K562 (cell line): ENCODE measurements at regions not wholly inside any gene's neighbourhood (a gene's known extent, or its start where the extent isn't known, plus 50 kb on each side); places are given as distances from the start of the nearest gene placed in this dataset.

ENCODE experiments used
- ATAC-seq: fragments of 200-7000 bp; cut with Tn5 transposase; 3 replicates; pipeline ENCODE4 v1.9.1; 2020; ENCODE audit warnings: moderate library complexity
- BruUV-seq: library from RNA; stranded (reverse); fragments of 400-500 nt; replicated peaks from 2 replicates; lab custom pipeline; 2021; lab: Mats Ljungman, UMichigan
- CTCF ChIA-PET: fragments of 300-600 bp; formaldehyde crosslinking; extraction: SDS; loops from one replicate; lab custom pipeline; 2021; ENCODE audit warnings: low intra/inter-chr PET ratio; lab: Yijun Ruan, JAX
- POLR2A ChIA-PET: fragments of 300-600, 350-650 bp; sonication (Branson Sonifier 250); formaldehyde crosslinking; extraction: SDS; loops from one replicate; lab custom pipeline; 2021; ENCODE audit warnings: antibody characterized with exemption, inconsistent platforms; lab: Yijun Ruan, JAX
- DNase-seq, 4 experiments: peaks; one replicate each; pipeline versions ENCODE4 v3.0.0 to v3.0.0-alpha.2; 2011 to 2018; ENCODE audit warnings: low spot score in 3 of 4, mixed read lengths in 3 of 4; ENCODE audit errors: extremely low read depth in 1 of 4
- FAIRE-seq: peaks from 2 replicates; lab custom pipeline; 2011; peaks lifted over from hg19 to GRCh38; lab: Jason Lieb, UNC
- H2AFZ ChIP-seq: 2 replicates; pipeline ENCODE4 v1.6.0; 2011; ENCODE audit warnings: low read depth, low read length, control low read depth, inconsistent platforms
- H3K27ac ChIP-seq: fragments of 200-600 bp; 3 replicates; pipeline ENCODE4 v1.8.0; 2011; ENCODE audit warnings: low read depth, mild to moderate bottlenecking, control low read depth, inconsistent platforms, low read length, moderate library complexity, mixed read lengths; ENCODE audit errors: extremely low read depth
- H3K27me3 ChIP-seq, 2 experiments: fragments of 300-600 bp in 1 of 2; 2 replicates in 1 of 2; 3 replicates in 1 of 2; pipeline versions ENCODE4 v1.6.0 to v1.8.0; 2011; ENCODE audit warnings: inconsistent platforms in 2 of 2, low read length in 2 of 2, mild to moderate bottlenecking in 1 of 2, mixed read lengths in 1 of 2, moderate library complexity in 1 of 2; ENCODE audit not compliant: control insufficient read depth in 2 of 2, insufficient read depth in 2 of 2
- H3K36me3 ChIP-seq: fragments of 300-600 bp; 3 replicates; pipeline ENCODE4 v1.8.0; 2011; ENCODE audit warnings: mild to moderate bottlenecking, low read length, inconsistent platforms; ENCODE audit not compliant: control insufficient read depth, insufficient read depth
- H3K4me1 ChIP-seq, 2 experiments: fragments of 200-600 bp in 1 of 2; replicated peaks in 1 of 2; 2 replicates in 1 of 2; 3 replicates in 1 of 2; pipeline versions ENCODE4 v1.5.1 to v1.8.0; 2011; ENCODE audit warnings: inconsistent platforms in 2 of 2, low read length in 2 of 2, mild to moderate bottlenecking in 1 of 2, mixed read lengths in 1 of 2, moderate library complexity in 1 of 2; ENCODE audit not compliant: control insufficient read depth in 2 of 2, insufficient read depth in 2 of 2
- H3K4me2 ChIP-seq: 2 replicates; pipeline ENCODE4 v1.6.1; 2011; ENCODE audit warnings: low read length, control low read depth, inconsistent platforms, mixed read lengths; ENCODE audit not compliant: insufficient read depth
- H3K4me3 ChIP-seq: fragments of 200-600 bp; sonication (generic), shearing (Covaris generic); 2 replicates; pipeline ENCODE4 v1.5.1; 2016; ENCODE audit warnings: control low read depth, inconsistent platforms
- H3K79me2 ChIP-seq: fragments of 200-600 bp; 3 replicates; pipeline ENCODE4 v1.8.0; 2011; ENCODE audit warnings: low read length, inconsistent platforms; ENCODE audit not compliant: control insufficient read depth, insufficient read depth
- H3K9ac ChIP-seq, 2 experiments: 2 replicates each; pipeline versions ENCODE4 v1.6.0 to v1.6.1; 2011; ENCODE audit warnings: low read depth in 2 of 2, low read length in 2 of 2, control low read depth in 1 of 2, inconsistent platforms in 1 of 2, mild to moderate bottlenecking in 1 of 2, mixed read lengths in 1 of 2; ENCODE audit not compliant: insufficient read depth in 1 of 2
- H3K9me1 ChIP-seq: one replicate; pipeline ENCODE4 v1.6.0; 2011; ENCODE audit warnings: inconsistent platforms, mild to moderate bottlenecking, low read length, moderate library complexity; ENCODE audit not compliant: control insufficient read depth, insufficient read depth
- H3K9me3 ChIP-seq: replicated peaks from 2 replicates; pipeline ENCODE4 v1.5.1; 2011; ENCODE audit warnings: low read depth, low read length, inconsistent platforms; ENCODE audit not compliant: control insufficient read depth, insufficient read depth
- H4K20me1 ChIP-seq: replicated peaks from 2 replicates; pipeline ENCODE4 v1.6.1; 2011; ENCODE audit warnings: low read length, inconsistent platforms, mixed read lengths; ENCODE audit not compliant: control insufficient read depth, insufficient read depth
- C11orf30 ChIP-seq: fragments of 450-650 bp; IDR thresholded peaks from 2 replicates; pipeline ENCODE4 v1.6.1; 2016; ENCODE audit warnings: low read depth, mild to moderate bottlenecking
- MAFF ChIP-seq: IDR thresholded peaks from 2 replicates; pipeline ENCODE4 v1.6.1; 2012; ENCODE audit warnings: low read length, improper control_type of control experiment
- MAFG ChIP-seq: fragments of 450-650 bp; conservative IDR thresholded peaks from 2 replicates; pipeline ENCODE4 v1.6.1; 2016; ENCODE audit warnings: missing genetic modification characterization, missing compliant biosample characterization
- ZNF316 ChIP-seq: fragments of 450-650 bp; IDR thresholded peaks from 2 replicates; pipeline ENCODE4 v1.6.1; 2016
- ZNF436 ChIP-seq: fragments of 250-450, 450-650 bp; sonication (Bioruptor Pico); formaldehyde crosslinking; IDR thresholded peaks from 2 replicates; pipeline ENCODE4 v1.7.0; 2020; ENCODE audit warnings: mild to moderate bottlenecking
- ZSCAN29 ChIP-seq: fragments of 450-650 bp; IDR thresholded peaks from 2 replicates; pipeline ENCODE4 v1.6.1; 2017
- WGBS: fragments of 100-300 bp; shearing (Covaris generic); methylation state at CpG from one replicate; pipeline ENCODE4 v1.1.6; 2016; ENCODE audit warnings: low coverage, mixed read lengths; ENCODE audit not compliant: insufficient coverage; ENCODE audit errors: missing lambda C conversion rate; 5-methylcytosine and 5-hydroxymethylcytosine counted together
- in situ Hi-C: fragments of 300-500 bp; cut with MboI; formaldehyde crosslinking; loops from 4 replicates; pipeline ENCODE4 v1.15.0; 2018; ENCODE audit warnings: inconsistent platforms, mixed read lengths
- intact Hi-C: fragments of 100-400 bp; cut with micrococcal nuclease; formaldehyde crosslinking; loops from 2 replicates; pipeline ENCODE4 v1.14.2; 2022

DNA sequence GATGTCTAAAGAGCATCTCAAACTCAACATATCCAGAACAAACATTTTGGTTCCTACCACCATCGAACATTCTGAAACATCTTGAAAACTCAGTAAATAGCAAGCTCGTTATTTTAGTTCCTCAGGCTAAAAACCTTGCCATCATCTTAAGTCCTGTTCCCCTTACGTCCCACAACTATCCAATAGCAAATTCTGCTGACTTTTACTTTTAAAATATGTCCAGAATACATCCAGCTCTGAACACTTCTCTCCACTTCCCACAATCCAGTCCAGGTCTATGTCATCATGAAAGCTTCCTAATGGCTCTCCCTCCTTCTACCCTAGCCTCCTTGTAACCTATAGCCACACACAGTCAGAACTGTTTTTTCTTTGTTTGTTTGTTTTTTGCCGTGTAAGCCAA lies 279.9 kb downstream of the IPO8 start:
- H3K9ac ChIP-seq: no peak overlapping the region
- DNase-seq (no peak), FAIRE-seq (no peak), ATAC-seq (no peak)
- no peaks in the 10 kb centered on the region for H3K9me3 ChIP-seq
- in situ Hi-C loops (no loop called here), intact Hi-C loops (no loop called here)
- no peaks in the 10 kb centered on the region; a peak in 1 of 5 replicates for H3K4me1 ChIP-seq
- H3K36me3 ChIP-seq: no peaks in the 10 kb centered on the region
- H3K79me2 ChIP-seq: no peaks in the 10 kb centered on the region
- no peaks in the 10 kb centered on the region for H4K20me1 ChIP-seq
- H3K27ac ChIP-seq: no peak overlapping the region
- no peaks in the 10 kb centered on the region for H3K27me3 ChIP-seq
- no peak overlapping the region for H3K4me2 ChIP-seq
- ChIA-PET POLR2A (interaction anchor here (0.7 kb wide), 1 partner anchor 564 kb away, joined by 6 read pairs; no protein-coding TSS in a partner anchor), CTCF (no interaction called here)
- no TSS peak for BruUV-seq
- no peaks in the 10 kb centered on the region for H3K9me1 ChIP-seq
- H2AFZ ChIP-seq: no peak overlapping the region
- TF ChIP-seq MAFG (tag) (peak; percentile 35), MAFF (0 out of 2 replicates have a peak, but pooled peaks have one; percentile 7), C11orf30 (peak; percentile 48; the same call in 1 of the 2 replicates), ZSCAN29 (no peak), ZNF316 (peak; percentile 61)
- no peak overlapping the region for H3K4me3 ChIP-seq
- 2% methylated on average over 4 of the region's 4 CpGs for WGBS

DNA sequence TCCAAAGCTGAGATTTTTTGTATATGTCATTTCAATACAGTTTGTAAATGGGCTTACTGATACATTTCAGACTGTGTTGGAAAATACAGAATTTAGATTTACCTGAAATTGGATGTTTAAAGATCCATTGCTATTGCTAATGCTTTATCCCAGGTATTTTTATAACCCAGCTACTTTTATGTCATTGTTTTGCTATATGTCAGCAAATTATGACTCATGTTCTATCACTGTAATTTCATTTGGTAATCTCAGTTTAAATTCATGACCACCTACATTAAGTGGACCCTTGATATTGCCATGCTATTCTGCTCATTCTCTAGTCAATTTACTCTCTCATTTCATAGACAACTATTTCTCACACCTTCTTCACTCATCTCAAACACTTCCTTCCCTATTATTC lies 281.2 kb downstream of the IPO8 start:
- Histone ChIP-seq H3K79me2 (no peaks in the 10 kb centered on the region), H3K27me3 (no peaks in the 10 kb centered on the region), H3K36me3 (no peaks in the 10 kb centered on the region), H3K27ac (no peak overlapping the region), H2AFZ (no peak overlapping the region), H3K4me1 (no peaks in the 10 kb centered on the region; a peak in 1 of 5 replicates), H3K4me2 (no peak overlapping the region), H3K4me3 (no peak overlapping the region), H3K9ac (no peak overlapping the region), H4K20me1 (no peaks in the 10 kb centered on the region), H3K9me3 (no peaks in the 10 kb centered on the region), H3K9me1 (no peaks in the 10 kb centered on the region)
- DNase-seq (no peak), FAIRE-seq (no peak), ATAC-seq (no peak)
- POLR2A ChIA-PET: no interaction called here
- TF ChIP-seq ZNF436 (no peak), C11orf30 (peak; percentile 23; the same call in 1 of the 2 replicates), ZNF316 (peak; percentile 61)
- intact Hi-C loops (no loop called here), in situ Hi-C loops (no loop called here)
- no TSS peak for BruUV-seq
- CTCF ChIA-PET: no interaction called here
